H9 (cell line): ENCODE measurements at regions not wholly inside any gene's neighbourhood (a gene's known extent, or its start where the extent isn't known, plus 50 kb on each side); places are given as distances from the start of the nearest gene placed in this dataset.

ENCODE experiments used
- DNase-seq: peaks from one replicate; pipeline ENCODE4 v3.0.0-alpha.2; 2017
- H2AFZ ChIP-seq: one replicate; pipeline ENCODE4 v1.6.1; 2013; ENCODE audit warnings: mild to moderate bottlenecking, low read length, control low read depth, moderate library complexity
- H2AK5ac ChIP-seq: 2 replicates; pipeline ENCODE4 v1.6.1; 2013; ENCODE audit warnings: low read length, control low read depth, mixed read lengths; ENCODE audit not compliant: insufficient read length
- H2BK120ac ChIP-seq: one replicate; pipeline ENCODE4 v1.6.1; 2013; ENCODE audit warnings: low read depth, mild to moderate bottlenecking, low read length, control low read depth, inconsistent platforms; ENCODE audit not compliant: poor library complexity, severe bottlenecking
- H2BK12ac ChIP-seq: 2 replicates; pipeline ENCODE4 v1.6.1; 2013; ENCODE audit warnings: low read length, control low read depth, mixed read lengths, low read depth; ENCODE audit not compliant: insufficient read length
- H2BK15ac ChIP-seq: 2 replicates; pipeline ENCODE4 v1.6.1; 2013; ENCODE audit warnings: low read depth, low read length, control low read depth
- H2BK20ac ChIP-seq: one replicate; pipeline ENCODE4 v1.6.1; 2013; ENCODE audit warnings: low read depth, mild to moderate bottlenecking, low read length, control low read depth, inconsistent platforms; ENCODE audit not compliant: poor library complexity, severe bottlenecking
- H2BK5ac ChIP-seq: 2 replicates; pipeline ENCODE4 v1.6.1; 2013; ENCODE audit warnings: low read length, control low read depth, mixed read lengths; ENCODE audit not compliant: insufficient read length
- H3K14ac ChIP-seq: 2 replicates; pipeline ENCODE4 v1.6.1; 2013; ENCODE audit warnings: low read length, control low read depth; ENCODE audit not compliant: insufficient read depth
- H3K18ac ChIP-seq: 2 replicates; pipeline ENCODE4 v1.6.1; 2013; ENCODE audit warnings: low read depth, mild to moderate bottlenecking, mixed read lengths, low read length, control low read depth; ENCODE audit not compliant: insufficient read length
- H3K23ac ChIP-seq: 2 replicates; pipeline ENCODE4 v1.6.1; 2013; ENCODE audit warnings: low read length, control low read depth, mixed read lengths, low read depth; ENCODE audit not compliant: insufficient read length
- H3K23me2 ChIP-seq: 2 replicates; pipeline ENCODE4 v1.6.1; 2013; ENCODE audit warnings: low read depth, mild to moderate bottlenecking, mixed read lengths, low read length, control low read depth; ENCODE audit not compliant: insufficient read length, poor library complexity, severe bottlenecking
- H3K27ac ChIP-seq: 2 replicates; pipeline ENCODE4 v1.5.1; 2013; ENCODE audit warnings: low read length, control low read depth, mixed read lengths, low read depth; ENCODE audit not compliant: insufficient read length
- H3K27me3 ChIP-seq: 2 replicates; pipeline ENCODE4 v1.6.1; 2013; ENCODE audit warnings: low read length, control low read depth, inconsistent platforms; ENCODE audit not compliant: insufficient read depth
- H3K4ac ChIP-seq: 2 replicates; pipeline ENCODE4 v1.6.1; 2013; ENCODE audit warnings: low read depth, mild to moderate bottlenecking, control low read depth, inconsistent platforms, low read length, moderate library complexity
- H3K4me1 ChIP-seq: 2 replicates; pipeline ENCODE4 v1.6.1; 2013; ENCODE audit warnings: low read length, control low read depth, inconsistent platforms; ENCODE audit not compliant: insufficient read depth
- H3K4me2 ChIP-seq: 2 replicates; pipeline ENCODE4 v1.6.1; 2013; ENCODE audit warnings: low read length, control low read depth, mixed read lengths; ENCODE audit not compliant: insufficient read length, insufficient read depth
- H3K56ac ChIP-seq: 2 replicates; pipeline ENCODE4 v1.6.1; 2013; ENCODE audit warnings: low read depth, mild to moderate bottlenecking, mixed read lengths, low read length, control low read depth; ENCODE audit not compliant: insufficient read length
- H3K79me1 ChIP-seq: 2 replicates; pipeline ENCODE4 v1.6.1; 2013; ENCODE audit warnings: low read depth, mild to moderate bottlenecking, moderate library complexity, low read length, control low read depth, inconsistent platforms; ENCODE audit not compliant: insufficient read depth, poor library complexity, severe bottlenecking
- H3K79me2 ChIP-seq: 2 replicates; pipeline ENCODE4 v1.6.1; 2013; ENCODE audit warnings: low read length, control low read depth, inconsistent platforms; ENCODE audit not compliant: insufficient read depth
- H3K9ac ChIP-seq: 2 replicates; pipeline ENCODE4 v1.6.1; 2013; ENCODE audit warnings: low read length, control low read depth, mixed read lengths; ENCODE audit not compliant: insufficient read length; ENCODE audit errors: extremely low read depth
- H3K9me3 ChIP-seq: one replicate; pipeline ENCODE4 v1.6.1; 2013; ENCODE audit warnings: low read depth, low read length, inconsistent platforms; ENCODE audit not compliant: control insufficient read depth
- H3T11ph ChIP-seq: one replicate; pipeline ENCODE4 v1.6.1; 2013; ENCODE audit warnings: mild to moderate bottlenecking, low read length, control low read depth, inconsistent platforms
- H4K20me1 ChIP-seq: one replicate; pipeline ENCODE4 v1.6.1; 2013; ENCODE audit not compliant: control insufficient read depth, insufficient read length, insufficient read depth
- H4K5ac ChIP-seq: 2 replicates; pipeline ENCODE4 v1.6.1; 2013; ENCODE audit warnings: low read depth, mild to moderate bottlenecking, mixed read lengths, low read length, control low read depth; ENCODE audit not compliant: insufficient read length
- H4K8ac ChIP-seq: replicated peaks from 2 replicates; pipeline ENCODE4 v1.6.1; 2013; ENCODE audit warnings: low read length, control low read depth, mixed read lengths, low read depth; ENCODE audit not compliant: insufficient read length
- H4K91ac ChIP-seq: 2 replicates; pipeline ENCODE4 v1.6.1; 2013; ENCODE audit warnings: low read depth, mild to moderate bottlenecking, moderate library complexity, mixed read lengths, low read length, control low read depth; ENCODE audit not compliant: insufficient read length
- H3K27ac Mint-ChIP-seq, 3 experiments: 2 replicates in 2 of 3; 3 replicates in 1 of 3; pipeline ENCODE4 v1.8.0; 2020 to 2021; ENCODE audit warnings: mixed read lengths in 3 of 3, mild to moderate bottlenecking in 1 of 3, moderate library complexity in 1 of 3
- H3K27me3 Mint-ChIP-seq: 2 replicates; pipeline ENCODE4 v1.8.0; 2021; ENCODE audit warnings: low read depth, mild to moderate bottlenecking, moderate library complexity, mixed read lengths
- H3K36me3 Mint-ChIP-seq, 3 experiments: 2 replicates in 2 of 3; 3 replicates in 1 of 3; pipeline ENCODE4 v1.8.0; 2020 to 2021; ENCODE audit warnings: low read depth in 3 of 3, mixed read lengths in 3 of 3; ENCODE audit not compliant: insufficient read depth in 1 of 3
- H3K4me1 Mint-ChIP-seq, 2 experiments: 2 replicates each; pipeline ENCODE4 v1.8.0; 2020; ENCODE audit warnings: mixed read lengths in 2 of 2
- H3K4me3 Mint-ChIP-seq, 2 experiments: 2 replicates in 1 of 2; 3 replicates in 1 of 2; pipeline ENCODE4 v1.8.0; 2020 to 2021; ENCODE audit warnings: mild to moderate bottlenecking in 2 of 2, mixed read lengths in 2 of 2, moderate library complexity in 1 of 2
- H3K9me3 Mint-ChIP-seq, 2 experiments: 2 replicates in 1 of 2; 3 replicates in 1 of 2; pipeline ENCODE4 v1.8.0; 2020; ENCODE audit warnings: mild to moderate bottlenecking in 2 of 2, mixed read lengths in 2 of 2, moderate library complexity in 1 of 2
- WGBS: extraction: QIAGEN DNeasy Blood & Tissue Kit; methylation state at CpG from one replicate; pipeline ENCODE4 v1.1.7; 2013; ENCODE audit warnings: missing lambda C conversion rate, low lambda C conversion rate, mixed read lengths; ENCODE audit not compliant: insufficient read length; ENCODE audit errors: extremely low coverage; 5-methylcytosine and 5-hydroxymethylcytosine counted together
- TF ChIP-seq, protein P1 (sequence below): fragments of 200-600 bp; sonication (generic); conservative IDR thresholded peaks from 3 replicates; pipeline ENCODE4 v1.8.0; 2021; ENCODE audit warnings: antibody characterized with exemption, mild to moderate bottlenecking

DNA sequence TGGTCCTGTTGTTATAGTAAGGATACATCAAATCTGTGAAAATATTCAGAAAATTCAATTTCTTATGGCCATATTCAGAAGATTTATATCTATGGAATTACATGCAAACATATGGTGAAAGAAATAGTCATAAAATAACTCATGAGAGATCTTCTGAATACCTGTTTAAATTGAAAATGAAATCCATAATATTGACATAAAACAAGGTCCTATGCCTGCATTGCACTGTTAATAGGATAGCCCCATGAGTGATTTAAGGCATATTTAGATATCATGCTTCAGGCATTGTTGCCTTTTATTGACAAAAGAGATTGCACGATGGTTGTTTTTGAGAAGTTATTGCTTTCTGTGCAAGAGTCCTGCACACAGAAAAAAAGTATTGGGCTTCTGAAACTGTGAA lies 591.7 kb upstream of the ZNF717 start:
- H4K8ac ChIP-seq: no peak overlapping the region
- H3K9me3 ChIP-seq: no peaks in the 10 kb centered on the region
- H4K91ac ChIP-seq: no peak overlapping the region
- no peak overlapping the region for H2BK120ac ChIP-seq
- no peak overlapping the region for H3K18ac ChIP-seq
- no peak overlapping the region for H3K27ac ChIP-seq
- H3K79me1 ChIP-seq: no peaks in the 10 kb centered on the region
- H3K56ac ChIP-seq: no peak overlapping the region
- H3K14ac ChIP-seq: no peak overlapping the region
- Mint-ChIP-seq H3K27me3 (no peaks in the 10 kb centered on the region), H3K4me1 (no peaks in the 10 kb centered on the region), H3K27ac (no peak overlapping the region), H3K4me3 (no peak overlapping the region), H3K9me3 (no peaks in the 10 kb centered on the region), H3K36me3 (no peaks in the 10 kb centered on the region)
- H3K4me2 ChIP-seq: no peak overlapping the region
- H3T11ph ChIP-seq: no peak overlapping the region
- H3K4me1 ChIP-seq: no peaks in the 10 kb centered on the region
- H3K79me2 ChIP-seq: no peaks in the 10 kb centered on the region
- H3K9ac ChIP-seq: no peak overlapping the region
- H3K27me3 ChIP-seq: no peaks in the 10 kb centered on the region
- no peak for DNase-seq
- H4K20me1 ChIP-seq: no peaks in the 10 kb centered on the region
- H4K5ac ChIP-seq: no peak overlapping the region
- no peak overlapping the region for H2BK5ac ChIP-seq
- no peak overlapping the region for H2AK5ac ChIP-seq
- H2BK20ac ChIP-seq: no peak overlapping the region
- no peaks in the 10 kb centered on the region for H3K23me2 ChIP-seq
- TF ChIP-seq, protein P1, sequence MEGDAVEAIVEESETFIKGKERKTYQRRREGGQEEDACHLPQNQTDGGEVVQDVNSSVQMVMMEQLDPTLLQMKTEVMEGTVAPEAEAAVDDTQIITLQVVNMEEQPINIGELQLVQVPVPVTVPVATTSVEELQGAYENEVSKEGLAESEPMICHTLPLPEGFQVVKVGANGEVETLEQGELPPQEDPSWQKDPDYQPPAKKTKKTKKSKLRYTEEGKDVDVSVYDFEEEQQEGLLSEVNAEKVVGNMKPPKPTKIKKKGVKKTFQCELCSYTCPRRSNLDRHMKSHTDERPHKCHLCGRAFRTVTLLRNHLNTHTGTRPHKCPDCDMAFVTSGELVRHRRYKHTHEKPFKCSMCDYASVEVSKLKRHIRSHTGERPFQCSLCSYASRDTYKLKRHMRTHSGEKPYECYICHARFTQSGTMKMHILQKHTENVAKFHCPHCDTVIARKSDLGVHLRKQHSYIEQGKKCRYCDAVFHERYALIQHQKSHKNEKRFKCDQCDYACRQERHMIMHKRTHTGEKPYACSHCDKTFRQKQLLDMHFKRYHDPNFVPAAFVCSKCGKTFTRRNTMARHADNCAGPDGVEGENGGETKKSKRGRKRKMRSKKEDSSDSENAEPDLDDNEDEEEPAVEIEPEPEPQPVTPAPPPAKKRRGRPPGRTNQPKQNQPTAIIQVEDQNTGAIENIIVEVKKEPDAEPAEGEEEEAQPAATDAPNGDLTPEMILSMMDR: no peak
- no peak overlapping the region for H2AFZ ChIP-seq
- no peak overlapping the region for H3K4ac ChIP-seq
- no CpG with 5 or more reads among the region's 1 CpG for WGBS
- H2BK12ac ChIP-seq: no peak overlapping the region
- H2BK15ac ChIP-seq: no peak overlapping the region
- no peak overlapping the region for H3K23ac ChIP-seq
